BJ (cell line): ENCODE measurements at regions not wholly inside any gene's neighbourhood (a gene's known extent, or its start where the extent isn't known, plus 50 kb on each side); places are given as distances from the start of the nearest gene placed in this dataset.

Experiments used
- CTCF ChIA-PET: fragments of 350-600 bp; formaldehyde crosslinking; extraction: SDS; loops from one replicate; lab custom pipeline; 2021; ENCODE audit warnings: antibody characterized with exemption, inconsistent platforms; lab: Yijun Ruan, JAX
- POLR2A ChIA-PET: fragments of 300-600 bp; sonication (Branson Sonifier 250); formaldehyde crosslinking; extraction: SDS; loops from one replicate; lab custom pipeline; 2021; ENCODE audit warnings: antibody characterized with exemption; lab: Charles Lee
- DNase-seq: peaks from one replicate; pipeline ENCODE4 v3.0.0-alpha.2; 2011; ENCODE audit warnings: low read depth
- H3K27me3 ChIP-seq: 2 replicates; pipeline ENCODE4 v1.6.0; 2011; ENCODE audit warnings: low read length; ENCODE audit not compliant: control insufficient read depth, insufficient read depth
- H3K36me3 ChIP-seq: 2 replicates; pipeline ENCODE4 v1.5.1; 2011; ENCODE audit warnings: low read length; ENCODE audit not compliant: control insufficient read depth, insufficient read depth
- H3K4me3 ChIP-seq: 2 replicates; pipeline ENCODE4 v1.5.1; 2011; ENCODE audit warnings: low read depth, mild to moderate bottlenecking, control low read depth, low read length
- TF ChIP-seq, protein P1 (sequence below): IDR thresholded peaks from 2 replicates; pipeline ENCODE4 v1.5.1; 2011; ENCODE audit warnings: low read depth, mild to moderate bottlenecking, control low read depth, inconsistent platforms, low read length, moderate library complexity; ENCODE audit not compliant: insufficient read depth

GRCh38 chr11:70580036-70580805 is 181.9 kb downstream of the CTTN start:
- TF ChIP-seq, protein P1, sequence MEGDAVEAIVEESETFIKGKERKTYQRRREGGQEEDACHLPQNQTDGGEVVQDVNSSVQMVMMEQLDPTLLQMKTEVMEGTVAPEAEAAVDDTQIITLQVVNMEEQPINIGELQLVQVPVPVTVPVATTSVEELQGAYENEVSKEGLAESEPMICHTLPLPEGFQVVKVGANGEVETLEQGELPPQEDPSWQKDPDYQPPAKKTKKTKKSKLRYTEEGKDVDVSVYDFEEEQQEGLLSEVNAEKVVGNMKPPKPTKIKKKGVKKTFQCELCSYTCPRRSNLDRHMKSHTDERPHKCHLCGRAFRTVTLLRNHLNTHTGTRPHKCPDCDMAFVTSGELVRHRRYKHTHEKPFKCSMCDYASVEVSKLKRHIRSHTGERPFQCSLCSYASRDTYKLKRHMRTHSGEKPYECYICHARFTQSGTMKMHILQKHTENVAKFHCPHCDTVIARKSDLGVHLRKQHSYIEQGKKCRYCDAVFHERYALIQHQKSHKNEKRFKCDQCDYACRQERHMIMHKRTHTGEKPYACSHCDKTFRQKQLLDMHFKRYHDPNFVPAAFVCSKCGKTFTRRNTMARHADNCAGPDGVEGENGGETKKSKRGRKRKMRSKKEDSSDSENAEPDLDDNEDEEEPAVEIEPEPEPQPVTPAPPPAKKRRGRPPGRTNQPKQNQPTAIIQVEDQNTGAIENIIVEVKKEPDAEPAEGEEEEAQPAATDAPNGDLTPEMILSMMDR: no peak
- no peak for DNase-seq
- no peak overlapping the region for H3K4me3 ChIP-seq
- H3K36me3 ChIP-seq: no peaks in the 10 kb centered on the region
- no peaks in the 10 kb centered on the region for H3K27me3 ChIP-seq
- CTCF ChIA-PET: no interaction called here
- POLR2A ChIA-PET: no interaction called here

GRCh38 chr11:70581991-70582885 is 183.9 kb downstream of the CTTN start:
- no peak for DNase-seq
- Histone ChIP-seq H3K4me3 (no peak overlapping the region), H3K27me3 (no peaks in the 10 kb centered on the region), H3K36me3 (no peaks in the 10 kb centered on the region)
- POLR2A ChIA-PET: no interaction called here
- CTCF ChIA-PET: no interaction called here
- TF ChIP-seq, protein P1: no peak

GRCh38 chr11:70582886-70583641 is 184.7 kb downstream of the CTTN start:
- DNase-seq: no peak
- no peaks in the 10 kb centered on the region for H3K27me3 ChIP-seq
- CTCF ChIA-PET: no interaction called here
- no peak overlapping the region for H3K4me3 ChIP-seq
- TF ChIP-seq, protein P1: no peak
- H3K36me3 ChIP-seq: no peaks in the 10 kb centered on the region
- POLR2A ChIA-PET: no interaction called here

DNA sequence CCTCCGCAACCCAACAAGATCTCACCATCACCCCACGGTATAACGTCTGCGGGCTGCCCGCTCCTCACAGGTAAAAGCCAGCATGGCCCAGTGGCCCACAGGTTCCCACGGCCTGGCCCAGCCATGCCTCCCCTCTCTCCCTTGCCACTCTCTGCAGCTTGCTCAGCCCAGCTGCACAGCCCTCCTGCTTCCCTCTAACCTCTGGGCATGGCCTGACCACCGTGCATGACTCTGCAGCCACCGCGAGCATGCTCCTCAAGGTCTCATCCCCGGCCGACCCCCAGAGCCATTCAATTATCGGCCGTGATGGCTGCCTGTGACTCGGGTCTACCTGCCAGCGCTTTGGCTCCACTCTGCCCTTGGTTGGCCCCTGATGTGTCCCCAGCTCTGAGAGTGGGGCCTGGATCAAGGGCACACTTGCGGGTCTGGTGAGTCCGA is 185.5 kb downstream of the CTTN start:
- ChIA-PET CTCF (no interaction called here), POLR2A (no interaction called here)
- TF ChIP-seq, protein P1: no peak
- H3K27me3 ChIP-seq: no peaks in the 10 kb centered on the region
- H3K36me3 ChIP-seq: no peaks in the 10 kb centered on the region
- no peak for DNase-seq
- no peak overlapping the region for H3K4me3 ChIP-seq
